HG03575 (cell line): ENCODE measurements at regions not wholly inside any gene's neighbourhood (a gene's known extent, or its start where the extent isn't known, plus 50 kb on each side); places are given as distances from the start of the nearest gene placed in this dataset.
"Not testable (repeated sequence)": the region's sequence is repeated elsewhere in the genome, so short reads cannot be mapped to it uniquely, and the experiment has no call there.

Experiments used
- ATAC-seq: cut with Tn5 transposase; IDR thresholded peaks from one replicate; pipeline ENCODE4 v1.9.1; 2021; ENCODE audit not compliant: unreplicated experiment, insufficient number of reproducible peaks, low FRiP score; ENCODE audit errors: extremely low read depth

DNA sequence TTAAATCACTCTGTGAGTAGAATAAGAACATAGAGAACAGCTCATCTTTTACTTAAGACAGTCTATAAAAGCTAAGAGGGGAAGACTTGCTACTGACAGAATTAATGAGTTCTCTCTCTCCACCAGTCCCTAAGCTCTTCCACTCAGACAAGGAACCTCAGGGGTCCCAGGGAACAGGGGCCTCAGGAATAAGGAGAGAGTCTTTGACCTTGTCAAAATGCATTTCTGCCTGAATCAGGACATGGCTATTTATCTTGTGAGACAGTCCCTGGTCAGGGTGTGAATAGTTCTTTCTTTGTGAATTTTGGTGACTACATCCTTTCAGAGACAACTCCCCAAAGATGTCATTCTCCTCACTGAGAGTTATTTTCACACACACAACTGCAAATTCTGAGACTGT, 218.7 kb upstream of the HS3ST1 start:
- ATAC-seq = no peak

DNA sequence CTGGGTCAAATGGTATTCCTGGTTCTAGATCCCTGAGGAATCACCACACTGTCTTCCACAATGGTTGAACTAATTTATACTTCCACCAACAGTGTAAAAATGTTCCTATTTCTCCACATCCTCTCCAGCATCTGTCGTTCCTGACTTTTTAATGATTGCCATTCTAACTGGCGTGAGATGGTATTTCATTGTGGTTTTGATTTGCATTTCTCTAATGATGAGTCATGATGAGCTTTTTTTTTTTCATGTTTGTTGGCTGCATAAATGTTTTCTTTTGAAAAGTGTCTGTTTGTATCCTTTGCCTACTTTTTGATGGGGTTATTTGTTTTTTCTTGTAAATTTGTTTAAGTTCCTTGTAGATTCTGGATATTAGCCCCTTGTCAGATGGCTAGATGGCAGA, 214.4 kb upstream of the HS3ST1 start:
- not testable (repeated sequence) for ATAC-seq

DNA sequence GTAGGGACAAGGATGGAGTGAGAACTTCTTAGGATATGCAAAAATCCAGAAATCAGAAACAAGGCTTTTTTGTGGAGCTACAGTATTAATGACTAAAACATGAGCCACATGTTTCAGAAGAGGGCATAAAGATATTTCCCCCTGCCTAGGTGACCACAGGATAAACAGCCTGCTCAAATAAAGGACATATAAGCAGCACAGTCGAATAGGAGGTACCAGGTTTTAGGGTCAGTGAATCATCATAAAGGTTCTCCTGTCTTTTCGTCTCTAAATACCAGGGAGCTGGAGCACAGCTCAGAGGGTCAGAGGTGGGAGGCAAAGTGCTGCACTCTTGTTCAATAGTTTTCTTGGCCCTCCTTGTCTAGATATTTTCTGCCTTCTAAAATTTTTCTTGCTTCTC, 211.9 kb upstream of the HS3ST1 start:
- no peak for ATAC-seq

DNA sequence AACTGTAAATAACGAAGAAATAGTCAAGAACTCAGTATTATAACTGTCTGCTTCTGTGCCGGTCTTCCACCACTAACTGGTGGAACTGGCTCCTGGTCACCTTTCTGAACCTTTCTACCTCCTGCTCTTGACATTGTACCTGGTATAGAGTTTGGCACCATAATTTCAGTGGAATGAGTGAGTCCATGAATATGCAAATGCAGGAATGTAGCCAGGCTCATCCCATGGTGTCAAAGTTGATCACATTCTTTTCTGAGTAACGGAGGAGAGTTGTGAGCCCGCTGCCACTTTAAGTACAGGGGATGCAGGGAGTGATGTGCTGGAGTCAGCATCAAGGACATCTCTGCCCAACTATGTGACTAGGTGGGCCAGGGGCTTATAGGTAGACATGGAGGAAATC, 207.9 kb upstream of the HS3ST1 start:
- no peak for ATAC-seq

DNA sequence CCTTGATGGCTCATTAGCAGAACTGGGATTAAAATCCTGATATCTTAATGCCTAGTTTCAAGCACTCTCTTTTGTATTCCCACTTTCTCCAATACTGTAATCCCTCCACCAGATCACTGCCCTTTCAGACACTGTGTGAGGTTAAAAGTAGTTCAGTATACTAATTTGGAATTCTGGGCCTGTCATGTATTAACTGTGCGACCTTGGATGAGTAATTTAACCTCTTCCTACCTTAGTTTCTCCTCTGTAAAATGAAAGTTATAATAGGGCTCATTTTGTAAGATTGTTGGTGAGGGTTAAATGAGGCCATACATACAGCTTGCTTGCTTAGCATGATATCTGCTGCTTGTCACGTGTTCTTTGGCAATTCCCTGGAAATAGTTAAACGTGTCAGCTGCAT, 207.3 kb upstream of the HS3ST1 start:
- ATAC-seq = no peak

DNA sequence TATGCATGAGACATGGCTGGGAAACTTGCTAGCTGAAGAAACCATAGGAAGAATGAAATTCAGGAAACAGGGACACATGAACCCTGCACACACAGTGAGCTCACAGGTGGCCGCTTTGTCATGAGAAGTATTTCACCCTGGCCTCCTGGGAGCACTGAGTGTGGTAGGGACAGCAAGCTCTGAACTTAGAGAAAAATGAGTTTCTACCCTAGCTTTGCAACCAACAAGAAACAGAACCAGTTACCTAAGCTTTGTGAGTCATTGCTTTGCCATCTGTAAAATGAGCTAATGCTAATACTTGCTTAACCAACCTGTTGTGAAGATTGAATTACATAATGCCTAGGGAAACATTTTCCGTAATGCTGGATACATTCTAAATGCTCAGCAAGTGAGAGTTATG, 206.6 kb upstream of the HS3ST1 start:
- ATAC-seq = no peak

DNA sequence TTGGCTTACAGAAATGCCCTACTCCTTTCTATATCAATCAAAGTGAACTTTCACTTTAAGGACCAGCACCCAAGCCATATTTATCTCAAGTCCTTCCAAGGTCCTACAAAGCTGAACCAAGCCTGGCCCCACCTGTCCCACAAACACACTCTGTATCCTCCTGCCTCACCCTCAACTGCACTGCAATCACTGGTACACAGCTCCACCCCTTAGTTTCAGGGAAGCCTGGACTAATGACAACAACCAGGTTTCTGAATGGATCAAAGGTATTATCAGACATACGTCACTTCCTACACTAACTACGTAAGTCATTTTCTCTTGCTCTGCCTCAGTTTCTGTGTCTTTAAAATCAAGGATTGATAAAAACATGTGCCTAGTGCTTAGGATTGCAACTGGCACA, 205.6 kb upstream of the HS3ST1 start:
- no peak for ATAC-seq

DNA sequence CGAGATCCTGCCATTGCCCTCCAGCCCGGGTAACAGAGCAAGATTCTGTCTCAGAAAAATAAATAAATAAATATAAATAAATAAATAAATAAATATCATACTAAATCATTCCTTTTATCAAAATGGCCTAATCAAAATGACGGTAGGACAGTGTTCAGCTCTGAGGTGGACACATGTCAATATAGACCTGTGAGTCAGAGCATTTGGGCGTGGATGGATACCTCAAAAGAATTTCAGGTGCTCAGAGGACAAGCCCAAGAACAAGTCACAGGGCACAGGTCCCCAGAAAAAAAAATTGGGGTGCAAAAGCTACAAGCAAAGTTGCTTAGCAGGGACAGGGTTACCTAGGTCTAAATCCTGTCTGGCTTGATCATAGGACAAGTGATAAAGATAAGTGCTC, 204.7 kb upstream of the HS3ST1 start:
- ATAC-seq = no peak

DNA sequence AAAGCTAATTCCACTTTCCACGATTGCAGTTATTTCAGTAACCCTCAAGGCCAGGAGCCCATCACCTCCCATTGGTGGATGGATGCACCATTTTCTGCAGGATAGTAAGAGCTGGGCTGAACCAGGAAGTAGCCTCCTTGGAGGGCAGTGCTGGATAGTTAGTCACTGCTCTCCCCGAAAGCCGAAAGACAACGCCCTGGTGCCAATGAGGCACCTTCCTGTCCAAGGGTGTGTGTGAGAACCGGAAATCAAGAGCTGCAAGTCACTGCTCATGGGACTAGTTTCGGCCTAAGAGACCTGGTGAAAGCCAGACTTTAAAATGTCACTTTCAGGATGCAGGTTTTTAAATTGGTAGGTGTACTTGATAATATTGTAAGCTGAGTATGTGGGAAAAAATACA, 203.8 kb upstream of the HS3ST1 start:
- ATAC-seq = no peak

DNA sequence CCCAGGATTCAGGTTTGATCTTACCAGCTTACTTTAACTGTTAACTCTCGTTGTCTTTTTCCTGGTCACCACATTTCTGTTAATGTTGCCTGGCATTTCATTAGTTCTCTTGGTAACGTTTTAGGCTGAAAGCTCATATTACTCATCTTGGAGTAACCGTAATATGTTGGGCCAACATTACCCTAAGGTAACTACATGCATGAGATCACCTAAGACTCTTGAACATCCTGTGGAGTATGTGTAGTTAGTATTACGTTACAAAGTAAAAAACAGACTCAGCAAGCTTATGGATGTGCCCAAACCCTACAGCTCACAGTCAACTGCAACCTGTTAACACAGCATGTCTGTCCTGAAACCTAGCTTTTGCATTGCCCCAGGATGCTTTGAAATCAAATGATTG, 203.3 kb upstream of the HS3ST1 start:
- no peak for ATAC-seq

DNA sequence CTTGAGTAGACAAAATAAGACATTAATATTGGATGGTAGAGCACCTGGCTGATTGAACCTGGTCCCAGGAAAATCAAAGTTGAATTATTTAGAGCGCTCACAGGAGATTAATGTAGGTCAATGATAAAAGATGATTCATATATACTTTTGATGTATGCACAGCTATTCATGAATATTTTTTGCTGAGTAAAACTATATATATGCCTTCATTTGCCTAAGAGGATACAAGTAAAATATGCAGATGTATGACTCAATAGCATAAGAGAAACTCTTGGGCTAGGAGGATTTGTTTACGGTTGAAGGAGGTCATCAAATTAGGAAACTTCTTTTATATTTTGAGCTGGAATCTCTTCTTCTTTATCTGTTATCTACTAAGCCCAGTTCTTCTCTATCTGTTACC, 202.7 kb upstream of the HS3ST1 start:
- no peak for ATAC-seq

DNA sequence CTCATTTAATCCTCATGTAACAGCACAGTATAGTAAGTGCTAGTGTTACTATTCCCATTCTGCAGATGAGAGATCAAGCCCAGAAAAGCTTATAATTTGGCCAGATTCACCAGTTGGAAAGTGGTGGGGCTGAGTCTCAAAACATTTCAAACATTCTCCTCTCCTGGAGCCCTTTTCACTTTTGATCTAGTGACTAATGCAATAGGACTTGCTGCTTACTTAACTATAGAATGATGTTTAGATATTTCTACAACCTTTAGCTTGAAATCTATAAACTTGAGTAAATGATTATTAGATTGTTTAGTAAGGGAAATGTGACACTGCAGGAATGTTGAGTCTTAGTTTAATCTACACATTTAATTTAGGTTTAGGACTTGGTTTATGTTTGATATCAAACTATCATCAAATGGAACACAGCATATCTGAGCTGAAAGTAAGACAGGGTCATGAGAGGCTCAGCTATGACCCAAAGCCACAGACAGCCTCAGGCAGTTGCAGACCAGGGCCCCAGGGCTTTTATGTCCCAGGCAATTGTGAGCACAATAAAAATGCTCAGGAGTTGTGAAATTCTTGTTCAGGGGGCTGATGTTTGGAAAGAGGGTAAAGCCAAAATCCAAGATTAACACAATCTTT, 199.5 kb upstream of the HS3ST1 start:
- ATAC-seq = no peak

DNA sequence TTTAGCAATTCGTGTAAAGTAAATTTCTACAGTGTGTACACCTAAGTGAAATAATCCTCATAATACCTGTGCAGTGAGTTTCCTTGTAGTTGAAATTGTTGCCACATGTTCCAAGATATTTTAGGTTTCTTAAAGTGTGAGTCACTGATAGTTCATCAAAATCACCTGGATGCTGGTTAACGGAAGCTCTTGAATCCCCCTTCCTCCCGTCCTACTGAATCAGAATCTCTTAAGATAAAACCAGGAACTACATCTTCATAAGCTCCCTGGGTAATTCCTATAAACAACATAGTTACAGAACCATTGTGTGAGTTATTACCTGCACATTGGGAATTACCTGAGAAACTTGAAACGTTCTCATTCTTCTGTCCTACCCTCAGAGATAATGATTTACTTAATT, 197.4 kb upstream of the HS3ST1 start:
- ATAC-seq = no peak

DNA sequence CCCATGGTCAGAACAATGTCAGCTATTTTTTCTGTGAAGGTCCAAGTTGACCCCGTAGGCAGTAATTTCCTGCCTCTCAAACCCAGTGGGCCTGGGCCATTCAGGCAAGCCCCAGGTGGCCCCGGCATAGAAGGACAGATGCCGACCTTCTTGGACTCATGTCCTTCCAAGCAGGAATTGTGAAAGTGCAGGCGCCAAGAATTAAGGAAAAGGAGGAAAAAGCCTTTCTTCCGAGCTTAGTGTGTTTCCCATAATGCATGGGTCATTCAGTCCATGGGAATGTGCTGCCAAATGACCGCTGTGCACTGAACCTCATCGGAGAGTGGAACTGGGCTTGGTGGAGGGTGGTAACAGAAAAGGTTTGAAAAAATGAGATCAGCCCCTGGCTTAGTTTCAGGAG, 196.5 kb upstream of the HS3ST1 start:
- no peak for ATAC-seq

DNA sequence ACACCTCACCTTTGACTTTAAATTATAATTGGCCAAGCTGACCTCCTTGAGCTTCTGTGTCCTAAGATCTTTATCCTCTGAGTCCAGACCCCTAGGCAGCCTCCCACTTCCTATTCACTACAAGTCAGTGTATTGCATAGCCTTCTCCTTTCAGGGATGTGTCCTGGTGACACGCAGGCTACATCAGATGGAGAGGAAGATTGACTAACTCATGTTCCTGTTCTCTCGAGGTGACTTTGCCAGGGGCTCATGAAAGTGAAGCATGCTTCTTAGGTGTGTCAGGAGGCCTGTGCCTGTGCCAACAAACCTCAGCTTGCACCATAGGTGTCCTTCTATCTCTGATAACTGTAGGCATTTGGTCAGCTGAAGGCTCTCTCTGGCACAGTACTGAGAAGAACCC, 195.7 kb upstream of the HS3ST1 start:
- no peak for ATAC-seq

DNA sequence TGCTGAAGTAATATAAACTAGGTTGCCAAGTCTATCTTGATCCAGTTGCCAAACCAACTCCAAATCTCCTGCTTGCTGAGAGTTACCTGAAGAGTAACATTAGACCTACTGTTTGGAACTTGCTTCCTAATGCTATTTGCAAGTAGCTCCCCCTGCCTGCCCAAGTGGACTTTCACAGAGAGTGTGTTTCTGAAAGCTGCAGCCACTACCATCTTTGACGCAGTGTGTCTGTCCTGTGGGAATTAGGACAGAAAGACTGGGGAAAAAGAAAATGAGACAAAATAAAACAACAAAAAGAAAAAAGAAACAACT, 195.0 kb upstream of the HS3ST1 start:
- ATAC-seq = no peak

DNA sequence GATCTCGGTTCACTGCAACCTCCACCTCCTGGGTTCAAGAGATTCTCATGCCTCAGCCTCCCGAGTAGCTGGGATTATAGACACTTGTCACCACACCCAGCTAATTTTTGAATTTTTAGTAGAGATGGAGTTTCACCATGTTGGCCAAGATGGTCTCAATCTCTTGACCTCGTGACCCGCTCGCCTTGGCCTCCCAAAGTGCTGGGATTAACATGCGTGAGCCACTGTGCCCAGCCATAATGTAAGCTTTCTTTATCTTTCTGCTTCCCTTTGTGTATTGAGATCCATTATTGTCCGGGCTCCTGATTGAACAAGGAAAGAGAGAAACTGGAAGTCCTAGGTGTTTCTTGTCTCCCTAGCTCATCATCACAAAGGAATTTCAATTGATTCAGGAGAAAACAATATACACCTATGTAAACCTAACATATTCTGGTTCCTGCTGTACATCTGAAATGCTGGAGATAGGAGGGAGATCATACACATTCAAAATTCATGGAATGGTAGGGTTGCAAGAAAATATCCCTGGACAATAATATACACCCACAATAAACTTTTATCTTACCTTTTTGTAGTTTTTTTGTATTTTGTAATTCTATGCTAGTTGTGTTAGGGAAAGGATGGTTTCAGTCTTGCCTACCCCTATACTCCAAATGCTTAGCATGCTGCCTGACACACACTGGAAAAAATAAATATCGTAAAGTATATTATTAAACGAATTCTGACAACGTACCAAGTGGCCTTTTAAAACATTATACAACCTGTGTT, 194.4 kb upstream of the HS3ST1 start:
- ATAC-seq = no peak

DNA sequence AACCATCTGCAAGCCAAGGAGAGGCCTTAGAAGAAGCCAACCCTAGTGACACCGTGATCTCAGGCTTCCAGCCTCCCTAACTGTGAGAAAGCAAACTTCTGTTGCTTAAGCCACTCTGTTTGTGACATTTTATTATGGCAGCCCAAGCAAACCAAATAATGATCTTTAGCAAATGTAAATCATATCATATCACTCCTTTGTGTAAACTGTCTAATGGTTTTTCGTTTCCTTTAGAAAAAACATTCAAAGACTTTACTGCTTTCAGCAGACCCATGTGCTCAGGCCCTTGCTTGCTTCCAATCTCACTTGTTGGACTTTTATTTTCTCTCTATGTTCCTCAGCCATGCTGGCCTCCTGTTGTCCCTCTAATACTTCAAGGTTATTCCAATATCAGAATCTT, 192.2 kb upstream of the HS3ST1 start:
- no peak for ATAC-seq

DNA sequence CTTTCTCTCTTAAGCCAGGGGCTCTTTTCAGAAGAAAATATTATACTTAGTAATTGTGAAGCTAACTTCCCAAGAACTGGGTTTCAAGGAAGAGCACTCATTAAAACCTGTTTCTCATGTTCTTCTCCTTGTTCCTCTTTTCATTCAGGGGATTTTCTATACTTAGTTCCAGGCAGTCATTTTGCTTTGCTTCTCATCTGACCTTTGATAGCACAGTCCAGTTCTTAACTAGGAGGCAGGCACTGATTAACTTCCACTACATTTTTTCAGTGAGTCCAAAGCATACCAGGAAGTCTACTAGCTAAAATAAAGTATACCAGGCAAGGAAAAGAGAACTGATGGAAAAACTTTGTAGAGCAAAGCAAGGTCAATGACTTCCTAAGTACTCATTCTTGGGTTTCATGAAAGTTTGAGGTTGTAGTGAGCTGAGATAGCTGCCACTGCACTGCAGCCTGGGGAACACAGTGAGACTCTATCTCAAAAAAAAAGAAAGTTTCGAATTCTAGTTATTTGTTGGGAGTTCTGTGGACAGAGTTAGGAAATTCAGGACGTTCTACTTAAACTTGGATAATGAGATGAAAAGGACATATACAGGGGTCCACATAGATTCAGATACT, 190.1 kb upstream of the HS3ST1 start:
- ATAC-seq = no peak

DNA sequence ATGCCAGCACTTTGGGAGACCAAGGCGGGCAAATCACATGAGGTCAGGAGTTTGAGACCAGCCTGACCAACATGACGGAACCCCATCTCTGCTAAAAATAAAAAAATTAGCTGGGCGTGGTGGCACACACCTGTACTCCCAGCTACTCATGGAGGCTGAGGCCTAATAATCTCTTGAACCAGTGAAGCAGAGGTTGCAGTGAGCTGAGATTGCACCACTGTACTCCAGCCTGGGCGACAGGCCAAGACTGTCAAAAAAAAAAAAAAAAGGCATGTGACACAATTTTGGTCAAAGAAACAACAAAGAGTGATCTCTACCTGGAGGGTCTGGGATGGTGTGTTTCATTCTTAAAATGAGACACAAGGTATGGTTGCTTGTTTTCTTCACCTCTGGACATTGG, 188.2 kb upstream of the HS3ST1 start:
- ATAC-seq = no peak

DNA sequence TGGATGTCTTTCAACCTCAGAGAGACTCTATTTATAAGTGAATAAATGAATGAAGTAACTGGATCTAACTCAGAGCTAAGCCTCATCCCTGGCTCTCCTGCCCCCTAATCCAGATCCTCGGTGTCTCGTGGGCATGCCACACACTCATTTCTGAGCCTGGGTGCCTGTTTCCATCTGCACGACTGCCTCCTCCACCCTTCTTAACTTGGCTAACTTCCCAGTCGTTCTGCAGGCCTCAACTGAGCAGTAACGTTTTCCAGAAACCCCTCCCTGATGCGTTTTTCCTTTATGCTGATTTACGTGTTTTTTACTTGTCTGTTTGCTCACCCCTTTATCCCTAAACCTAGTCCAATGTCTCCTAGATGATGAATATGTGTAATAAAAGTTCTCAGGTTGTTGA, 186.9 kb upstream of the HS3ST1 start:
- no peak for ATAC-seq
